B cell (primary cell): ENCODE measurements at regions not wholly inside any gene's neighbourhood (a gene's known extent, or its start where the extent isn't known, plus 50 kb on each side); places are given as distances from the start of the nearest gene placed in this dataset.
A peak's percentile ranks its signal among the peaks of the same experiment; 100 is the strongest.

Source experiments
- ATAC-seq: fragments of 200-7000 bp; cut with Tn5 transposase; one replicate; pipeline ENCODE4 v1.10.0; 2021; ENCODE audit warnings: low read depth, mild to moderate bottlenecking, moderate number of reproducible peaks, moderate library complexity
- CTCF ChIA-PET: fragments of 350-600 bp; sonication (Branson Sonifier 250); formaldehyde crosslinking; loops from one replicate; lab custom pipeline; 2021; ENCODE audit warnings: antibody characterized with exemption, inconsistent platforms; lab: Charles Lee
- POLR2A ChIA-PET: fragments of 350-600 bp; sonication (Branson Sonifier 250); formaldehyde crosslinking; loops from one replicate; lab custom pipeline; 2021; ENCODE audit warnings: antibody characterized with exemption; lab: Charles Lee
- DNase-seq: peaks from one replicate; pipeline ENCODE4 v3.0.0; 2013
- H2AFZ ChIP-seq: 2 replicates; pipeline ENCODE4 v1.6.1; 2012; ENCODE audit warnings: mild to moderate bottlenecking, low read depth, low read length; ENCODE audit not compliant: insufficient read depth, poor library complexity, severe bottlenecking
- H3K27ac ChIP-seq, 2 donors: 1 replicate in 1 of 2; 2 replicates in 1 of 2; pipeline ENCODE4 v1.5.1; 2012 to 2013; ENCODE audit warnings: low read length in 2 of 2, mild to moderate bottlenecking in 2 of 2, moderate library complexity in 1 of 2
- H3K27me3 ChIP-seq, 4 experiments: fragments of 200-600 bp in 1 of 4; sonication (generic) in 1 of 4; replicated peaks in 1 of 4; 1 replicate in 2 of 4; 2 replicates in 2 of 4; pipeline versions ENCODE4 v1.6.1 to v1.7.0; 2013 to 2016; ENCODE audit warnings: low read length in 3 of 4, mild to moderate bottlenecking in 2 of 4, mixed read lengths in 1 of 4, moderate library complexity in 1 of 4; ENCODE audit not compliant: insufficient read depth in 4 of 4, control insufficient read depth in 3 of 4; ENCODE audit errors: control extremely low read depth in 1 of 4
- H3K36me3 ChIP-seq, 2 experiments: replicated peaks in 1 of 2; 1 replicate in 1 of 2; 2 replicates in 1 of 2; pipeline versions ENCODE4 v1.6.1 to v1.7.1; 2013; ENCODE audit warnings: low read length in 1 of 2; ENCODE audit not compliant: insufficient read depth in 2 of 2, control insufficient read depth in 1 of 2; ENCODE audit errors: control extremely low read depth in 1 of 2, extremely low read depth in 1 of 2
- H3K4me1 ChIP-seq, 2 donors: fragments of 200-600 bp in 1 of 2; sonication (generic) in 1 of 2; 1 replicate in 1 of 2; 2 replicates in 1 of 2; pipeline versions ENCODE4 v1.5.1 to v1.6.1; 2013 to 2017; ENCODE audit warnings: low read length in 2 of 2; ENCODE audit not compliant: control insufficient read depth in 2 of 2, insufficient read depth in 2 of 2
- H3K4me2 ChIP-seq: replicated peaks from 2 replicates; pipeline ENCODE3; 2012; ENCODE audit warnings: mild to moderate bottlenecking, low read depth, low read length; ENCODE audit not compliant: poor library complexity, severe bottlenecking
- H3K4me3 ChIP-seq, 5 experiments: fragments of 200-600 bp in 1 of 5; sonication (generic) in 1 of 5; 1 replicate in 3 of 5; 2 replicates in 2 of 5; pipeline versions ENCODE4 v1.5.1 to v1.7.0; 2011 to 2016; ENCODE audit warnings: low read length in 4 of 5, mild to moderate bottlenecking in 4 of 5, low read depth in 2 of 5, control low read depth in 1 of 5, moderate library complexity in 1 of 5; ENCODE audit not compliant: insufficient read depth in 1 of 5; ENCODE audit errors: control extremely low read depth in 1 of 5, extremely low read depth in 1 of 5
- H3K79me2 ChIP-seq: fragments of 200-600 bp; sonication (generic); one replicate; pipeline ENCODE4 v1.6.0; 2016; ENCODE audit warnings: low read length; ENCODE audit not compliant: control insufficient read depth, insufficient read depth
- H3K9ac ChIP-seq: fragments of 200-600 bp; sonication (generic); 2 replicates; pipeline ENCODE4 v1.6.1; 2017; ENCODE audit warnings: mild to moderate bottlenecking, low read length, moderate library complexity
- H3K9me3 ChIP-seq, 3 donors: one replicate each; pipeline versions ENCODE4 v1.6.1 to v1.7.1; 2013; ENCODE audit warnings: low read length in 2 of 3; ENCODE audit not compliant: control insufficient read depth in 2 of 3, insufficient read depth in 1 of 3; ENCODE audit errors: control extremely low read depth in 1 of 3
- H4K20me1 ChIP-seq: 2 replicates; pipeline ENCODE4 v1.6.0; 2012; ENCODE audit warnings: mild to moderate bottlenecking, low read length; ENCODE audit not compliant: insufficient read depth, control insufficient read depth, poor library complexity, severe bottlenecking
- H3K27ac Mint-ChIP-seq: one replicate; pipeline ENCODE4 v1.8.0; 2021; ENCODE audit warnings: mixed read lengths
- H3K27me3 Mint-ChIP-seq: one replicate; pipeline ENCODE4 v1.8.0; 2021; ENCODE audit warnings: mixed read lengths
- H3K4me1 Mint-ChIP-seq: one replicate; pipeline ENCODE4 v1.8.0; 2021; ENCODE audit warnings: mixed read lengths
- H3K4me3 Mint-ChIP-seq: one replicate; pipeline ENCODE4 v1.8.0; 2021; ENCODE audit warnings: mixed read lengths
- H3K9me3 Mint-ChIP-seq: one replicate; pipeline ENCODE4 v1.8.0; 2022; ENCODE audit warnings: mixed read lengths; ENCODE audit not compliant: insufficient read depth
- EZH2 ChIP-seq: IDR thresholded peaks from 2 replicates; pipeline ENCODE4 v1.6.1; 2012; ENCODE audit warnings: borderline replicate concordance, low read depth, mild to moderate bottlenecking, moderate library complexity, low read length; ENCODE audit not compliant: insufficient read depth, poor library complexity, severe bottlenecking
- WGBS: methylation state at CpG from one replicate; pipeline ENCODE4 v1.1.5; 2013; ENCODE audit warnings: missing lambda C conversion rate; ENCODE audit not compliant: insufficient coverage; 5-methylcytosine and 5-hydroxymethylcytosine counted together
- intact Hi-C: fragments of 100-400 bp; cut with micrococcal nuclease; formaldehyde crosslinking; loops from one replicate; pipeline ENCODE4 v1.10.0; 2022
- TF ChIP-seq, protein P1 (sequence below): fragments of 200-600 bp; IDR thresholded peaks from one replicate; pipeline ENCODE4 v1.8.0; 2022; ENCODE audit warnings: antibody characterized with exemption, mild to moderate bottlenecking

DNA sequence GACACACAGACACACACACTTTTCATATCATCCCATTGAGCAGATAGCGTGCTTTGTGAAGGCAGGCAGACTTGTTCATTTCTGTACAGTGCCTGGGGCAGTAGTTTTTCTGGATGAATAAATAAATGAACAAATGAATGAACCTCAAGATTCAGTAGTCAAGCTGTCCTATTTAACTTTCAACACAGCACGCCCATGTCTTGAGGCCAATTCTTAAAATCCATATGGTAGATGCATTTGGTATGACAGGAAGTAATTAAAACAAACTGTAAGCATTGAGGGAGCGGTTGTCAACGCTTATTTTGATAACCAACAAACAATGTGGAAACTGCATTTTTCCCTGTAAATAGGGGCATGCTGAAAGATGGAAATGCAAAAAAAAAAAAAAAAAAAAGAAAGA, 80.0 kb upstream of the BNC1 start:
- Histone ChIP-seq H3K27me3 (peaks cover 0 to 26% (median 16%) of the 10 kb centered on the region in 4 experiments), H3K9me3 (peaks cover 0 to 5% (median 0%) of the 10 kb centered on the region in 3 donors), H3K4me3 (no peak overlapping the region), H3K4me2 (no peak overlapping the region), H3K9ac (no peak overlapping the region), H3K36me3 (no peaks in the 10 kb centered on the region), H2AFZ (no peak overlapping the region), H4K20me1 (no peaks in the 10 kb centered on the region), H3K4me1 (peaks cover 6 to 8% of the 10 kb centered on the region in 2 donors), H3K27ac (no peak overlapping the region), H3K79me2 (no peaks in the 10 kb centered on the region)
- no peak for DNase-seq
- peaks cover 59% of the 10 kb centered on the region for H3K27me3 Mint-ChIP-seq
- H3K9me3 Mint-ChIP-seq: no peaks in the 10 kb centered on the region
- POLR2A ChIA-PET: no interaction called here
- intact Hi-C loops: no loop called here
- no peak overlapping the region for H3K4me3 Mint-ChIP-seq
- TF ChIP-seq EZH2: no peak
- TF ChIP-seq, protein P1, sequence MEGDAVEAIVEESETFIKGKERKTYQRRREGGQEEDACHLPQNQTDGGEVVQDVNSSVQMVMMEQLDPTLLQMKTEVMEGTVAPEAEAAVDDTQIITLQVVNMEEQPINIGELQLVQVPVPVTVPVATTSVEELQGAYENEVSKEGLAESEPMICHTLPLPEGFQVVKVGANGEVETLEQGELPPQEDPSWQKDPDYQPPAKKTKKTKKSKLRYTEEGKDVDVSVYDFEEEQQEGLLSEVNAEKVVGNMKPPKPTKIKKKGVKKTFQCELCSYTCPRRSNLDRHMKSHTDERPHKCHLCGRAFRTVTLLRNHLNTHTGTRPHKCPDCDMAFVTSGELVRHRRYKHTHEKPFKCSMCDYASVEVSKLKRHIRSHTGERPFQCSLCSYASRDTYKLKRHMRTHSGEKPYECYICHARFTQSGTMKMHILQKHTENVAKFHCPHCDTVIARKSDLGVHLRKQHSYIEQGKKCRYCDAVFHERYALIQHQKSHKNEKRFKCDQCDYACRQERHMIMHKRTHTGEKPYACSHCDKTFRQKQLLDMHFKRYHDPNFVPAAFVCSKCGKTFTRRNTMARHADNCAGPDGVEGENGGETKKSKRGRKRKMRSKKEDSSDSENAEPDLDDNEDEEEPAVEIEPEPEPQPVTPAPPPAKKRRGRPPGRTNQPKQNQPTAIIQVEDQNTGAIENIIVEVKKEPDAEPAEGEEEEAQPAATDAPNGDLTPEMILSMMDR: no peak
- ATAC-seq: no peak
- no peak overlapping the region for H3K27ac Mint-ChIP-seq
- CTCF ChIA-PET: no interaction called here
- H3K4me1 Mint-ChIP-seq: peaks cover 10% of the 10 kb centered on the region
- WGBS: no CpG with 5 or more reads among the region's 4 CpGs

DNA sequence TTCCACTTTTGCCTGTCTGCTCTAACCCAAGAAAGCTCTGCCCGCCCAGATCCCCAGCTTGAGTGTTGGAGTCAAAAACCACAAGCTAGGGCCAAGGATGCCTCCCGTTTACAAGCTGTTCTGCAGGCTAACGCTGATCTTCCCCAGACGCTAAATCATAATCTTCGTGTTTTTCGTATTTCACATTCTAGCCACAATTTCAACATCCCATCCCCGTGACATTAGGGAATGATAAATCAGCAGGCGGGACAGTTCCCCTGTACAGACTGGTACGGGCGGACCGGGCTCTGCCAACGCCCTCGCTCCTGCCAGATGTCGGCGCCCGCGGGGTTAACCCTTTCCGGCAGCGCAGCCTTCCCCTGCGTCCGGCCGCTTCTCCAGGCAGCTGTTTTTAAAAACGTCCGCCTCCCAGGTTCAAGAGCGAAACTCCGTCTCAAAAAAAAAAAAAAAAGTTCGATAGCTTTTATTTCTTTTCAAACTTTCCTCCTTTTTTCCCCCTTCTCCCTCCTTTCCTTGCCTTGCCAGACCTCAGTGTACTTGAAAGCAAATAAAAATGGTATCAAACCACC, 81.0 kb upstream of the BNC1 start:
- H3K4me1 Mint-ChIP-seq: peaks cover 10% of the 10 kb centered on the region
- ChIA-PET POLR2A (no interaction called here), CTCF (no interaction called here)
- H2AFZ ChIP-seq: no peak overlapping the region
- no peaks in the 10 kb centered on the region for H3K9me3 Mint-ChIP-seq
- no peak overlapping the region for H3K27ac Mint-ChIP-seq
- no peaks in the 10 kb centered on the region for H3K9me3 ChIP-seq
- H3K27ac ChIP-seq: no peak overlapping the region
- TF ChIP-seq, protein P1: no peak
- TF ChIP-seq EZH2: no peak
- peaks cover 6 to 8% of the 10 kb centered on the region in 2 donors for H3K4me1 ChIP-seq
- H4K20me1 ChIP-seq: no peaks in the 10 kb centered on the region
- peaks cover 0 to 26% (median 16%) of the 10 kb centered on the region in 4 experiments for H3K27me3 ChIP-seq
- H3K36me3 ChIP-seq: no peaks in the 10 kb centered on the region
- DNase-seq: no peak
- H3K4me3 ChIP-seq: no peak overlapping the region
- intact Hi-C loops: no loop called here
- no peak overlapping the region for H3K9ac ChIP-seq
- no peaks in the 10 kb centered on the region for H3K79me2 ChIP-seq
- peaks cover 64% of the 10 kb centered on the region for H3K27me3 Mint-ChIP-seq
- peak overlapping the region; percentile 44 for H3K4me2 ChIP-seq
- ATAC-seq: no peak
- under 1% methylated on average over 24 of the region's 27 CpGs for WGBS
- peak overlapping the region; percentile 49 for H3K4me3 Mint-ChIP-seq
